HPDE6-E6E7 (cell line): ENCODE measurements at regions not wholly inside any gene's neighbourhood (a gene's known extent, or its start where the extent isn't known, plus 50 kb on each side); places are given as distances from the start of the nearest gene placed in this dataset.

Experiments used
- DNase-seq: peaks from one replicate; pipeline ENCODE4 v3.0.0; 2011; ENCODE audit warnings: missing footprints; ENCODE audit errors: extremely low spot score

GRCh38 chr12:73341559-73342247 is 1069.5 kb downstream of the TRHDE start:
- no peak for DNase-seq

GRCh38 chr12:73342733-73343132 is 1070.6 kb downstream of the TRHDE start:
- no peak for DNase-seq

GRCh38 chr12:73352826-73353225 is 1080.7 kb downstream of the TRHDE start:
- DNase-seq = no peak

GRCh38 chr12:73361156-73361863 is 1089.1 kb downstream of the TRHDE start:
- DNase-seq = no peak

- no peak for DNase-seq
Observed at GRCh38 chr12:73361864-73362230, 1089.7 kb downstream of the TRHDE start.

GRCh38 chr12:73362666-73363065 is 1090.5 kb downstream of the TRHDE start:
- DNase-seq = no peak

GRCh38 chr12:73372856-73373255 is 1100.7 kb downstream of the TRHDE start:
- no peak for DNase-seq

- no peak for DNase-seq
Observed at GRCh38 chr12:73374360-73374759, 1102.2 kb downstream of the TRHDE start.

GRCh38 chr12:73383584-73384222 is 1111.5 kb downstream of the TRHDE start:
- DNase-seq = no peak

GRCh38 chr12:73384592-73384991 is 1112.4 kb downstream of the TRHDE start:
- no peak for DNase-seq

- DNase-seq = no peak
Observed at GRCh38 chr12:73390261-73390660, 1118.1 kb downstream of the TRHDE start.

GRCh38 chr12:73413051-73413450 is 1124.6 kb upstream of the ATXN7L3B start:
- no peak for DNase-seq

- DNase-seq = no peak
Observed at GRCh38 chr12:73413974-73414373, 1123.7 kb upstream of the ATXN7L3B start.

GRCh38 chr12:73414926-73415325 is 1122.7 kb upstream of the ATXN7L3B start:
- no peak for DNase-seq

- no peak for DNase-seq
Observed at GRCh38 chr12:73418541-73418940, 1119.1 kb upstream of the ATXN7L3B start.

GRCh38 chr12:73421832-73422231 is 1115.8 kb upstream of the ATXN7L3B start:
- peak; percentile 45 for DNase-seq

GRCh38 chr12:73424484-73424883 is 1113.2 kb upstream of the ATXN7L3B start:
- DNase-seq = no peak

GRCh38 chr12:73445658-73446324 is 1091.8 kb upstream of the ATXN7L3B start:
- DNase-seq = no peak

GRCh38 chr12:73452672-73453469 is 1084.8 kb upstream of the ATXN7L3B start:
- no peak for DNase-seq

GRCh38 chr12:73460212-73460611 is 1077.4 kb upstream of the ATXN7L3B start:
- DNase-seq = no peak

- no peak for DNase-seq
Observed at GRCh38 chr12:73465106-73465505, 1072.5 kb upstream of the ATXN7L3B start.

- DNase-seq = no peak
Observed at GRCh38 chr12:73486256-73486655, 1051.4 kb upstream of the ATXN7L3B start.
